ENCODE measurements at regions not wholly inside any gene's neighbourhood (a gene's known extent, or its start where the extent isn't known, plus 50 kb on each side); places are given as distances from the start of the nearest gene placed in this dataset.

DNA sequence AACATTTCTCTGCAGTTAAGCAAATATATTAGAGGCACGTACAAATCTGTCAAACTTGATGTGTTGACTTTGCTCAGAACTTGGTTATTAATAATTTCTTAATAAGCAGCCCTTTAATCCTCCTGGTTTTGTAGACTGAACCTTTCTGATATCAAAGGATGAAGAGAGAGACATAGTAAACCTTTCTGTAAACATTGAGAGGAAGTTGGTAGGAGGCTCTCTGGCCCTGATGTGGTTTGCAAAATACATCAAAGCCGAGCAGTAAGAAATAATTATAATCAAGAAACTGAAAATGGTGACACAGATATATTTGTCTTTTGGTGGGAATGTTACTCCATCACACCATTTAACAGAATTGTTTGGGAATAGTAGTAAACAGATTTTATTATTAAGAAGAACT lies 111.9 kb downstream of the OXSM start:
- FAIRE-seq (no peak), ATAC-seq (no peak), DNase-seq (ENCODE audit: extremely low read depth in 1 of 4, low spot score in 3 of 4) (no peak)
- no peaks in the 10 kb centered on the region for H3K27me3 ChIP-seq (ENCODE audit: control insufficient read depth in 2 of 2, insufficient read depth in 2 of 2, low read length in 2 of 2)
- peaks cover 0 to 6% of the 10 kb centered on the region in 2 experiments; a peak in 2 of 5 replicates for H3K4me1 ChIP-seq (replicated peaks in 1 of 2; ENCODE audit: control insufficient read depth in 2 of 2, insufficient read depth in 2 of 2, low read length in 2 of 2)
- intact Hi-C loops (cut with micrococcal nuclease) (no loop called here), in situ Hi-C loops (cut with MboI) (no loop called here)
- H3K79me2 ChIP-seq (ENCODE audit: control insufficient read depth, insufficient read depth, low read length) = no peaks in the 10 kb centered on the region
- TF ChIP-seq ZBED1 (IDR thresholded peaks at IDR 0.05) (no peak), ZNF232 (CRISPR knock-in tag; IDR thresholded peaks at IDR 0.05) (no peak), PPARD (CRISPR knock-in tag; IDR thresholded peaks at IDR 0.05) (no peak), SNRNP70 (optimal IDR thresholded peaks at IDR 0.05; ENCODE audit: low read depth, low read length) (no peak), KDM1A (IDR thresholded peaks at IDR 0.05) (no peak), ZNF696 (CRISPR knock-in tag; conservative IDR thresholded peaks at IDR 0.05) (no peak)
- TF ChIP-seq, protein P1, sequence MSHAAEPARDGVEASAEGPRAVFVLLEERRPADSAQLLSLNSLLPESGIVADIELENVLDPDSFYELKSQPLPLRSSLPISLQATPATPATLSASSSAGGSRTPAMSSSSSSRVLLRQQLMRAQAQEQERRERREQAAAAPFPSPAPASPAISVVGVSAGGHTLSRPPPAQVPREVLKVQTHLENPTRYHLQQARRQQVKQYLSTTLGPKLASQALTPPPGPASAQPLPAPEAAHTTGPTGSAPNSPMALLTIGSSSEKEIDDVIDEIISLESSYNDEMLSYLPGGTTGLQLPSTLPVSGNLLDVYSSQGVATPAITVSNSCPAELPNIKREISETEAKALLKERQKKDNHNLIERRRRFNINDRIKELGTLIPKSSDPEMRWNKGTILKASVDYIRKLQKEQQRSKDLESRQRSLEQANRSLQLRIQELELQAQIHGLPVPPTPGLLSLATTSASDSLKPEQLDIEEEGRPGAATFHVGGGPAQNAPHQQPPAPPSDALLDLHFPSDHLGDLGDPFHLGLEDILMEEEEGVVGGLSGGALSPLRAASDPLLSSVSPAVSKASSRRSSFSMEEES (CRISPR knock-in tag; IDR thresholded peaks at IDR 0.05) = no peak
- TF ChIP-seq, protein P2, sequence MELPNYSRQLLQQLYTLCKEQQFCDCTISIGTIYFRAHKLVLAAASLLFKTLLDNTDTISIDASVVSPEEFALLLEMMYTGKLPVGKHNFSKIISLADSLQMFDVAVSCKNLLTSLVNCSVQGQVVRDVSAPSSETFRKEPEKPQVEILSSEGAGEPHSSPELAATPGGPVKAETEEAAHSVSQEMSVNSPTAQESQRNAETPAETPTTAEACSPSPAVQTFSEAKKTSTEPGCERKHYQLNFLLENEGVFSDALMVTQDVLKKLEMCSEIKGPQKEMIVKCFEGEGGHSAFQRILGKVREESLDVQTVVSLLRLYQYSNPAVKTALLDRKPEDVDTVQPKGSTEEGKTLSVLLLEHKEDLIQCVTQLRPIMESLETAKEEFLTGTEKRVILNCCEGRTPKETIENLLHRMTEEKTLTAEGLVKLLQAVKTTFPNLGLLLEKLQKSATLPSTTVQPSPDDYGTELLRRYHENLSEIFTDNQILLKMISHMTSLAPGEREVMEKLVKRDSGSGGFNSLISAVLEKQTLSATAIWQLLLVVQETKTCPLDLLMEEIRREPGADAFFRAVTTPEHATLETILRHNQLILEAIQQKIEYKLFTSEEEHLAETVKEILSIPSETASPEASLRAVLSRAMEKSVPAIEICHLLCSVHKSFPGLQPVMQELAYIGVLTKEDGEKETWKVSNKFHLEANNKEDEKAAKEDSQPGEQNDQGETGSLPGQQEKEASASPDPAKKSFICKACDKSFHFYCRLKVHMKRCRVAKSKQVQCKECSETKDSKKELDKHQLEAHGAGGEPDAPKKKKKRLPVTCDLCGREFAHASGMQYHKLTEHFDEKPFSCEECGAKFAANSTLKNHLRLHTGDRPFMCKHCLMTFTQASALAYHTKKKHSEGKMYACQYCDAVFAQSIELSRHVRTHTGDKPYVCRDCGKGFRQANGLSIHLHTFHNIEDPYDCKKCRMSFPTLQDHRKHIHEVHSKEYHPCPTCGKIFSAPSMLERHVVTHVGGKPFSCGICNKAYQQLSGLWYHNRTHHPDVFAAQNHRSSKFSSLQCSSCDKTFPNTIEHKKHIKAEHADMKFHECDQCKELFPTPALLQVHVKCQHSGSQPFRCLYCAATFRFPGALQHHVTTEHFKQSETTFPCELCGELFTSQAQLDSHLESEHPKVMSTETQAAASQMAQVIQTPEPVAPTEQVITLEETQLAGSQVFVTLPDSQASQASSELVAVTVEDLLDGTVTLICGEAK (IDR thresholded peaks at IDR 0.05) = no peak
- TF ChIP-seq, protein P2 (CRISPR knock-in tag; IDR thresholded peaks at IDR 0.05) = no peak
- CTCF ChIA-PET (ENCODE audit: low intra/inter-chr PET ratio) = no interaction called here
- no peaks in the 10 kb centered on the region for H3K36me3 ChIP-seq (ENCODE audit: control insufficient read depth, insufficient read depth, low read length)
- no peak overlapping the region for H3K4me2 ChIP-seq (ENCODE audit: insufficient read depth, low read length)
- H3K27ac ChIP-seq (ENCODE audit: extremely low read depth, low read depth, low read length) = no peak overlapping the region
- WGBS (ENCODE audit: insufficient coverage, low coverage, missing lambda C conversion rate) = 2% methylated on average over 2 of the region's 2 CpGs
- H4K20me1 ChIP-seq (replicated peaks; ENCODE audit: control insufficient read depth, insufficient read depth, low read length) = no peaks in the 10 kb centered on the region
- no peak overlapping the region for H3K4me3 ChIP-seq
- POLR2A ChIA-PET = no interaction called here
- no peaks in the 10 kb centered on the region for H3K9me1 ChIP-seq (ENCODE audit: control insufficient read depth, insufficient read depth, low read length)
- H2AFZ ChIP-seq (ENCODE audit: low read depth, low read length) = no peak overlapping the region
- H3K9ac ChIP-seq (ENCODE audit: insufficient read depth in 1 of 2, low read depth in 2 of 2, low read length in 2 of 2) = no peak overlapping the region
- no peaks in the 10 kb centered on the region for H3K9me3 ChIP-seq (replicated peaks; ENCODE audit: control insufficient read depth, insufficient read depth, low read depth, low read length)
- BruUV-seq (replicated peaks) = no TSS peak

Data from K562 (cell line).